NCI-H510A (cell line): ENCODE measurements at regions not wholly inside any gene's neighbourhood (a gene's known extent, or its start where the extent isn't known, plus 50 kb on each side); places are given as distances from the start of the nearest gene placed in this dataset.
"Not testable (repeated sequence)": the region's sequence is repeated elsewhere in the genome, so short reads cannot be mapped to it uniquely, and the experiment has no call there.

ENCODE experiments used
- DNase-seq: peaks from one replicate; lab custom pipeline; 2025; lab: John Stamatoyannopoulos, UW

DNA sequence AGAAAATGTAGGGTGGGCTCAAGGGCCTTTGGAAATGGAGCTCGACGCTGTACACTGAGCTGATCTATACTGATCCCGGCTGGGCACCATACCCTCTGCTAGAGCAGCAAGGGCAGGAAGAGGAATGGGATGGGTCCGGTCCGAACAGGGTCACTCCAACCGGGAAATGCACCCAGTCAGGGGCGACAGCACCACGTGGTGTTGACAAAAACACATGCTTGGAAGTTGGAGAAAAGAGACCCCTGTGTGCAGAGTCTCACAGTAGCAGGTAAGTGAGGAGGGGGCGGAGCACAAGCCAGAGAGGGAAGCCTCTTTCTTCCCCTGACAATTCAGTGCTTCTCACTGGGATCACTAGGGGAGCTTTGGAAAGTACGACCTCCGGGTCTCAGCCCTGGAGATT lies 84.1 kb upstream of the ASB18 start:
- no peak for DNase-seq

DNA sequence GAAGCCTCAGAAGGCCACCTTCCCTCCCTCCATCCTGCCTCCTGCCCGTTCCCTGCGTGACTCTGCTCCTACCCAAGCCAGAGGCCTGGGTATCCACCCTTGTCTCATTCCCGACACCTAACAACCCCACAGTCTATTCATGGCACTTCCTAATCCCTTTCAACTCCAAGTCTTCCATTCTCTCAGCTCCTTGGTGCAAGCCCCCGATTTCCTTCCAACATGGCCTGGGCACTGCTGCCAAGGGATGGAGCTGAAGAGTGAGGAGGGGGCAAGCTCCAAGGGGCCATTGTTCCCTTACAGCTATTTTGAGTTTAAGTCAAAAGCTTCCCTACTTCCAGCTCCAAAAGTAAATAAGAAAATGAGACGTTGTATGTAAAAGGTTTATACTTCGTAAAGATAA lies 84.8 kb upstream of the ASB18 start:
- DNase-seq = no peak

DNA sequence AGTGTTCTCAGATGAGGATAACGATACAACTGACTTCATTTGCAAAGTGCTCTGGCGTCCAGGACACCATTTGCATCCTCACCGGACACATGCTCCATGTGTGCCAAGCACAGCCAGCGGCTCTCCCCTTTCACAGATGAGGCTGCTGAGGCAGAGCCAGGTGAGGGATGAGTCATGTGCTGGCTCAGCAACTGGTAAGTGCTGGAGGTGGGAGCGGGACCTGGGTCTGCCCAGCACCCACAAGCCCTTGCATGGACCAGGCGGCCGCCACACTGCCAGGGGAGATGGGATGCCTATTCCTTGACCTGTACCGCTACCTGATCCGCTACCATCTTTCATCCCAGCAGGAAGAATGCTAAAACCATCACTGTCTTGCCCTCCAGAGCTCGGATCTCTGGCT lies 86.2 kb upstream of the ASB18 start:
- DNase-seq = no peak

DNA sequence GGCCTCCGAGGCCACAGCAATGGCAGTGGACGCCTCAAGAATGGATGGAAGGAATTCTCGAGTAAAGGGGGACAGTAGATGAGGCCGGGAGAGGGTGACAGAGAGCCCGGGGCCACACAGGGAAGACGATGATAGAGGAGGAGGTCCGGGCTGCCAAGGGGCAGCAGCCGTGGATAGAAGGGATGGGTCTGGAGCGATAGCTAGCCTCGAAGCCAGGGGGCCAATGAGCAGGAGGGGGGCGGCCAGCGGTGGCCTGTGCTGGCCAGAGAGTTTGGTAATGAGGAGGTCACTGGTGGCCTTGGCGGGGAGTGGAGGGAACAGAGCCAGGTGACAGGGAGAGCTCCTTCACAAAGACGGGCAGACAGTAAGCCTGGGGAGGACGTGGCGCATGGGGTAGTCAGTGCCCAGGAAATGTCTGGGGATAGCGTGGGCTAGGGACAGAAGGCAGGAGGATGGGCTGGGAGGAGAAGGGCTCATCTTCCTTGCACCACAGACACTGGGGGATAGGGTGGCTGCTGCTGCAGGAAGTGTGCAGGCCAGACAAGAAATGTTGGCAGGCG lies 87.8 kb upstream of the ASB18 start:
- DNase-seq = no peak

DNA sequence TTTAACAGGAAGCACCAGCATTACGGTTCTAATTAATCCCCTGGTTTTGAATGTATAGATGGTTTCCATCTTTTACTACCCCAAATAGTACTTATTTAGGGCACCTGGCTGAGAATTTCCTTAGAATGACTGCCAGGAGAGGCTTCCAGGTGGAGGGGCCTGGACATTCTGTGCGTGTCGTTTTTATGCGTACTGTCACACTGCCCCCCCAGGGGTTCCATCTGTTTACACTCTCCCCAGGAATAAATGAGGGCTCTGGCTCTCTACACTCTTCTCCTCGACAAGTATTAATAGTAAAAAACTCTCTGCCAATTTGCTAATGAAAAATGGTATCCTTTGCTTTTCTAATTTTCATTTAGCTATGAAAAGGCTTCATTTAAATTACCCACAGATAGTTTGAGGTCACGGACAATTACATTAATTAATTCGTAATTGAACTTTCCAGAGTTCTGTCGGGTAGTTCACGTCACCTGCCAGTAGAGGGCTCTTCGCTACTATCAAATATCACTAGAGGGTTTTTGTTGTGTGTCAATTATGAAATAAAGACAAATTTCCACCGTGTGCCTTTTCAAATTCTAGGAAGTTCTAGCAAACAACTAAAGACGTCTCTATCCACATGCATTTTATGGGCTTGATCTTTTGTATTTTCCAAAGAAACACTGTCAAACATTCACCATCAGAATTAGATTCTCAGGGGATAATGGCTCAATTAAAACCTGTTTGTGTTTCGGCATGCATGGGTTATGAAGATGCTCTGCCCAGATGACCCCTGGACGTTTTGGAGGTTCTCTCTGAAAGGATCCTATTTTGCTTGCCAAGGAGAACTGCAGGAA lies 88.8 kb upstream of the ASB18 start:
- no peak for DNase-seq

DNA sequence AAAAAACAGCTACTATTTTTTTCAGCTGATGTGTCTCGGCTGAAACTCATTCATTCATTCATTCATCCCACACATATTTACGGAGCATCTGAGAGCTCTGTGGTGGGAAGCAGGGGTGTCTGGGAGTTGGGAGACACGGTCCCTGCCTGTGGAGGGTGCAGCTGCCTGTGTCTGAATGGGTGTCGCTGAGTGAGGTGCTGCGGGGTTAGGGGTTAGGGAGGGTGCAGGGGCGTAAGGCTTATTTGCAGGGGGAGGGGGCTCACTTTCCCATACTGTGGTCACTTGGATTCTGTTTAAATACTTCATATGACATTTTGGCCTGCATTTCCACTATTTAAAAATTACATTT lies 89.4 kb upstream of the ASB18 start:
- DNase-seq = no peak

DNA sequence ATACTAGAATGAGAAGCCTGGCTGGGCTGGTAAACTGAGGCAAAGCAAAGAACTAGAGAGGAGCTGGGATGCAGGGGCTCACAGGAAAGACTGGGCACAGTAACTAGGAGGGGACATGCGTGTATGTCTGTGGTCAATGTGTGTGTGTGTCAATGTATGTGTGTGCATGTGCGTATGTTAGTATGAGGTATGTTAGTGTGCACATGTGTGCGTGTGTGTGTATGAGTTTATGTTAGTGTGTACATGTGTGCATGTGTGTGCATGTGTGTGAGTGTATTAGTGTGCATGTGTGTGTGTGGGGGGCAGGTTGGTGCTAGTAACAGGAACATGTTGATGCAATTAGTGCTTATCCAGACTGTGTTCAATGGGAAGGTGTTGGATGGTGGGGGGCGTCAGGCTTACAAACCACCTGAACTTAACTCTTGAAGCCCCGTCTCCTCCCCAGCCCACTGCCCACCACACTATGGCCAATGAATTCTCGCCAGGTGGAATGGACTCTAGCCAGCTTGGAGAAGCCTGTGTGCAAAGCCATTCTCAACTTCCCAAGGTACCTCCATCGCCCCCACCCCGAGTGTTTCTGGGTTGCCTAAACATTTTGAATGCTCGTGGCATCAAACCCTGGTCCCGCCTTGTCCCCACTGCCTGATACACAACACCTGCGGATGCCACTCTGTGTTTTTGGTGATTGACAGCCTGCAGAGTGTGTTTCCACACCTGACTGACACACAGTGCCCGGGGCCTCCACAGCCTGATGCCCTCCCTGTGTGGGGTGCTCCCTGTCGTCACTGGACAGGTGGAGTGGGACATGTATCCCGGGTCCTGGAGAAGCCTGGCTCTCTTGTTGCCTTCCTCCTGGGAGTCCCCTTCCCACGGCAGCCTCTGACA lies 90.1 kb upstream of the ASB18 start:
- DNase-seq = no peak

DNA sequence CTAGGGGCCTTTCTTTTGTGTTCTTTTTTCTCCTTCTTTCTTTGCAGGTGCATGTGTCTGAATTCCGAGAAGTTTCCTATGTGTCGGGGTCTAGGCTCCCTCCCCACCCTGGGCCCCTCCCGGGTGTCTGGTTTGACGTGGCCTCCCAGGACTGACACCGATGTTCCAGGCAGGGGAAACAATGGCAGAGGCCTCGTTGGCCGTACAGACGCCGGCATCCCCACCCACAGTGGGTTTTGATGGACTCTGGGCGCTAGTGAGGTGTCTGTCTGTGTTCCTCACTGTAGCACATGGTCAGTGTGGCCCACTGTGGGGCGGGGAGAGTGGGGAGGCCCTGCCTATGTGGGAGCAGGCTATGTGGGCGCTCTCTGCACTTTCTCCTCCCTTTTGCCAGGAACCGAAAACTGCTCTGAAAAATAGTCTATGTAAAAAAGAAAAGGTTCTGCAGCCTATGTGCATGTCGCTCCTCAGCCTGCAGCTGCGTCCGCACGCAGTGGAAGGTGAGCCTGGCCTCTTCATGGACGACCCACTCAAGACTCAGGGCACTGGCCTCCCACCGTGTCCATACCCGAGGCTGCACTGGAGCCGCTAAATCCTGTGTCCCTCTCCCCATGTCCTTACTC lies 90.9 kb upstream of the ASB18 start:
- no peak for DNase-seq

DNA sequence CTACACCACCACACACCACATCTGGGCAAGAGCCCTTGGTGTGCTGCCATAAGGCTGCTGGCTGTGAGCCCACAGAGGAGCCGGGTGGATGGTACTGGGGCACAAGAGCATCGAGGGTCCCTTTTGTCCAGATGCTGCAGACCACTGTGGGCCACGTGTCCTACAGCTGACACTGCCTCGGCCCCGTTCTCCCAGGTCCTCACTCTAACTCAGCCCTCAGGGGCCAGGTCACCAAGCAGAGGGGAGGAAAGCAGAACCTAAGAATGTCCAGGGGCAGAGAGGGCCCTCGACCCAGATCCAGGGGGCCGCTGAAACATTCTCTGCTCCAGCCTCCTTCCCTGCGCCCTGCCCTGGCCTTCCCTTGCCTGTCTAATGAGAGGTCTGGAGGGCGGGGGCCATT lies 91.7 kb upstream of the ASB18 start:
- no peak for DNase-seq

DNA sequence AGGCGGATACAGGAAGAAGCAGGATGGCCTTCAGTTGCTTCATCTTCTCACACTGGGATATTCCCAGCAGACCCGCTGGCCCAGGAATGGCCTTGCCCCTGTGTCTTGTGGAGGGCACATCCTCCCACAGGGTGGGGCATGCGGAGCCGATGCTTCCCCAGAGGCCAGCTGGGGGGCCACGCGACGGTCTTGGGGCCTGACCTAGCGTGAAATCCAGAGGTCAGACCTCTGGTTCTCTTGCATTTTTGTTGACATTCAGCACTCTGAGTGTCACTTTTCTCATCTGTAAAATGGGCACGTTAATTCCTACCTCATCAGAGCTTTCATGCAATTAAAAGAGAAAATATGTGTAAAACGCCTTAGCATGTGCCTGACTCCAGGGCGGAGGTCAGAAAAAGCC lies 92.1 kb upstream of the ASB18 start:
- DNase-seq = not testable (repeated sequence)

DNA sequence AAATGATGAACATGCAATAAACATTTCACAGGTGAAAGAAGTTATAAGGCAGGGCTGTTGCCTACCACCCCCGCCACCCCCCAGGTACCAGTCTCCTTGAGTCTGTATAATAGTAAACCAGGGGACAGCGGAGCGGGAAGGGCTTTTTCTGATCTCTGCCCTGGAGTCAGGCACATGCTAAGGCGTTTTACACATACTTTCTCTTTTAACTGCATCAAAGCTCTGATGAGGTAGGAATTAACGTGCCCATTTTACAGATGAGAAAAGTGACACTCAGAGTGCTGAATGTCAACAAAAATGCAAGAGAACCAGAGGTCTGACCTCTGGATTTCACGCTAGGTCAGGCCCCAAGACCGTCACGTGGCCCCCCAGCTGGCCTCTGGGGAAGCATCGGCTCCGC lies 94.3 kb upstream of the ASB18 start:
- DNase-seq = not testable (repeated sequence)

DNA sequence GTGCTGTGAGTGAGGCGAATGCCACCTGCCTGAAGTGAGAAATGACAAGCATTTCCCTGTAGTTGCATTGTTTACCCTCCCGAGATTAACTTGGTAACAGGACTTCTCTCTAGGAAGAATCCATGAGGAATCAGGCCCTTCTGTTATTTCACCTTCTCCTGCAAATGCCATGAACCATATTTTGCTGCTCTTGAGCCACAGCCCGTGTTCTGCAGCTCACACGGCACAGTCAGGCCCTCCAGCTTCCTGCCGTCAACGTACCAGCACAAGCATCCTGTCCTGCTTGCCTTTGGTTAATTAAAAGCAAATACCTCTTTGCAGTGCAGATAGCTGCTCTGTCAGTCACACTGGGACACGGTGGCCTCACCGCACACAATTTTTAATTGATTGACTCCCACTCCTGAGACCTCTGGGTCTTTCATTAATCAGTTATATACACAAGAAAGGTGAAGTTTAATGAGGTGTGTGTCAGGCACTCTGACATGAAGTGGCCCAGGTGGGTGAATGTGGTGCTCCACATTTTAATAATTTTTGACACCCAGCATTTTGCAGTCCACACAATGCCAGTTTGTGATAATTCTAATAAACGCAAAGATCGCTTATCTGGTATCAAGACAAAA lies 95.3 kb upstream of the ASB18 start:
- DNase-seq = no peak

DNA sequence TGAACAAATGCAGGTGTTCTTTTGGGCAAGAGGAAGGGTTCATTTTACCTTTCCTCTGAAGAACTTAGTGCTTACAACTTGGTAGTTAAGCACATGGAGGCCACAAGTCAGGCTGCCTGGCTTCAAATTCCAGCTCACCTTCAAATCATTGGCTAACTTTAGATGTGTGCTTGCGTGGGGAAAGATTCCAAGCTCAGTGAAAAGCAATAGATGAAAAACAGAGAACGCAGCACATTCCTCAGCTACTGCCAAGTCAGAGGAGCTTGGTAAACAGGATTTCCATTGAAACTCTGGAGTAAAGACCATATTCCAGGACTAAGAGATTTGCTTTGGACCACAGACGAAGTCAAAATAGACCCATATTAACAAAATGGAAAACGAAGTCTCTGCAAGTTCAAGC lies 96.3 kb upstream of the ASB18 start:
- DNase-seq = no peak

DNA sequence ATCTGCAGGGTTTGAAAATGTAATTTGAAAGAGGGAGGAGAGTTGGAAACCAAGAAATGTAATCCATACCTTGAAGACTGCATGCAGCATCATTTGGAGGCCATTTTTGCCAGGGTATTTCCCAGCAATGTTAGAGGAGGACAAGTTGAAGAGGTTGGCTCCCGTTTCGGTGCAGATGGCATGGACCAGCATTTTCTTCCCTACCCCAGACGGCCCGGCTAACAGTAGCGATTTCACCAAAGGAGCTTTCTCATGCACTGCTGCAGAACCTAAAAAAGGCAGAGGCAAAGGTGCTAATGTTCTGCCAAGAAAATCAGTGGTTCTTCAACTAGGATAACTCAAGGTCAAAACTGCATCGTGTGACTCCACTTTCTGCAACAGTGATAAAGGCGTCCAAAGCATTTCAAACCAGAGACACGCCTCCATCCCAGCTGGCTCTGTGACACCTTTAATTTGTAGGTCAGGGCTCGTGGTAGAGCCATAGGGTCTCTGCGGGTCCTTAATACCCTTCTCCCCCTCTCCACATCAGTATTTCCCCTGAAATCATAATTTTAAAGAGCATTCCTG lies 99.6 kb upstream of the ASB18 start:
- DNase-seq = no peak

DNA sequence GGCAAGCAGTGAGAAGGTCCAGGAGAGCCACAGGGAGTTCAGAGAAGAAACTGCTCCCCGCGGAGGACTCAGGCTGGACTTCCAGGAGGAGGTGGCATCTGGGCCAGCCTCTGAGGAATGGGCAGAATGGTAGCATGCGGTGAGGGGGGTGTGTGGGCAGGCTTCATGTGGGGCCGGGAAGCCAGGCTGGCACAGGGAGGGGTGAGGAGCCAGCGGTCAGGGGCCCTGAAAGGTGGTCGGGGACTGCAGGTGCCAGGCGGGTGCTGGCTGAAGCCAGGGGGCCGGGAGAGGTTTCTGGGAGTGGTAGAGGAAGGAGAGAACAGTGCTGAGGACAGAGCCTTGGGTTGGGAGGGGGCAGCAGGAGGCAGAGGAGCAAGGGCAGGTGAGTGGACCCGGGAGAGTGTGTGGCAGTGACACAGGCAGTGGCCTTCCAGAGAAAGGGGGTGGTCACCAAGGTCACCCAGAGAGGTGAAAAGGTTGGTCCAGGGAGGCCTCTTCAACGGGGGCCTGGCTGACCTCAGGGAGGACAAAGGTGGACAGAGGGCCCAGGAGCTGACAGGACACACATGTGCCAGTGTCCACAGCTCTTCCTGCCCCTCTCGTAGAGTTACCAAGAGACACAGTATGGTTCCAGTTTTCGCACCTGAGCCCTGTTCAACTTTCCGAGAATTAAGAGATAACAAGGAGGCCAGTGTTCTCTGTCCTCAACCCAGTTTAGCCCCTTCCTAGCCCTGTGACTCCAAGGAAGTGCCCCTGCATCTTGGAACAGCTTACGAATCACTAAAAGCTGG lies 101.2 kb upstream of the ASB18 start:
- DNase-seq = no peak

DNA sequence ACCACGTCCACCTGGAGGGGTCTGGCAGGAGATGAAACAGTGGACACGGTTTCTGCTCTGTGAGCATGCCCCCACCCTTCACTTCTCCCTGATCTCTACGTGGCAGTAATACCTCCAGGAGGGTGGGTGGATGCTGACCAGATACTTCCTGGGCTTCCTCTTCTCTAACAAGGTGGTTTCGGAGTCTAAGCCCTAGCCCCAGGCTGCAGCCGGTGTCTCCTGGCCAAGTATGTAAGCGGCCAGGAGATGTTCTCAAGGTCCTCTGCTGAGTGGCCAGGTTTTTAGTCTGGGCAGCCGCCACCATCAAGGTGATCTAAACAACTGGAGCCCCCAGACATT lies 101.8 kb upstream of the ASB18 start:
- DNase-seq = no peak

DNA sequence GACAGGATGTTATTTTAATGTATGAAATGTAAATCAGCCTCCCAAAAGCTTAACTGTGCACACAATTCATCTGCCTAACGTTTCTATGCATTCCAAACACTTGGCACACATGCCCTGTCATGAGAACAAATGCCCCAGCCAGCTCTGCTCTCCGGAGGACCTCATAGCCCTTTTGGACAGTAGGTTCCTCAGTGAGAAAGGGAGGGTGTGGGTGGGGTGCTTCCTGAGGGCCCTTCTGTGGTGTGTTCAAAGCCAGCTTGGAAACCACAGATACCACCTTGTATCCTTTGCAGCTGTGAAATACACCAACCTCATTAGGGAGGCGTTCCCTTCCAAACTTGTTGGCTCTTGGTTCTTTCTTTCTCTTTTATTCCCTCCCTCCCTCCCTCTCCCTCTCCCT lies 102.2 kb upstream of the ASB18 start:
- no peak for DNase-seq

DNA sequence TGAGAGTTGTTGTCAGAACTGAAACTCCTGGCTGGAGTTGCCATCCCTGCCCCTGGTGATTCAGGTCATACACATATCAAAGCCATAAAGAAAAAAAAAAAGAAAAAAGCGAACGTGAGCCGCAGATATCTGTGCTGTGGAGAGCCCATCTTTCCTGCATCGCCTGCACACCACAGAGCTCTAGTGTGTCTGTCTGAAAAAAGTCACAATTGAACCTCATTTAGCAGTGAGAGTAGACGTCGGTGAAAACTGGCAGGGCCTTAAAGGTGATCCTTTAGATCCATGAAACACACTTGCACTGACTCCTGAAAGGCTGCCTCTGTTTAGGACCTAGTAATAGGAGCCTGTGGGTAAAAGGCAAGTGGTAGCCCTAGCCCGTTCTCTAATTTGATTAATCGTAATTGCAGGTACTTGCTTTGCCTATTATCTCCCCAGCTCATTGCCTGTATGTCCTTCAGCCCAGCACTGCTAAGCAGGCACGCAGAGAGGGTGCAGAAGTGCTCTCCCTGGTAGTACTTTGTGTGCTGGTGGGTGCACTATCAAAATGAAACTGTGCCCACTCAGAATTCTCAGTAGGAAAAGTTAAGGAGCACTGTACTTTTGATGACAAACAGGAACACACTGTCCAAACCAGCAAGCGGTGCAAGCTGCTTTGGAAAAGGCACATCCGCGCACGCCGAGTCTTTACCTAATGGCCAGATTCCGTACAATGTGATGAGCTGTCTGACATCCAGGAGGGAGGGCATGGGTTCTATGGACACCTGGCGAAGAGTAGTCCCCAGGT lies 103.5 kb upstream of the ASB18 start:
- DNase-seq = no peak

DNA sequence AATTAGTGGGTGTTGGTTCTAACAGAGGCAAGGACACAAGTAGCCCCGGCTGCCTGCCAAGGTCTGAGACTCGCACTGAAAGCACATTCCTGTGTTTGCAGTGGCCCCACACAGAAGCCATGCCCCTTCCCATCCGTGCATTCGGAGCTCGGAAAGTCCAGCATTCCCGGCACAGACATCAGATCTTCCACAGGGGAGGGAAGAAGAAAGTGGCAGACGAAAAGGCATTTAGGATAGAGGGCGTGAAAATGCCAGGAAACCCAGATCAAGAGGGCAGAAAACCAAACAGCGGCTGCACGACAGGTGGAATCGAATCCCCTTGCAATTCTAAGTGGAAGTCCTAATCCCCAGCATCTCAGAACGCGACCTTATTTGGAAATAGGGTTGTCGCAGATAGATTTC lies 105.5 kb upstream of the ASB18 start:
- DNase-seq = no peak

DNA sequence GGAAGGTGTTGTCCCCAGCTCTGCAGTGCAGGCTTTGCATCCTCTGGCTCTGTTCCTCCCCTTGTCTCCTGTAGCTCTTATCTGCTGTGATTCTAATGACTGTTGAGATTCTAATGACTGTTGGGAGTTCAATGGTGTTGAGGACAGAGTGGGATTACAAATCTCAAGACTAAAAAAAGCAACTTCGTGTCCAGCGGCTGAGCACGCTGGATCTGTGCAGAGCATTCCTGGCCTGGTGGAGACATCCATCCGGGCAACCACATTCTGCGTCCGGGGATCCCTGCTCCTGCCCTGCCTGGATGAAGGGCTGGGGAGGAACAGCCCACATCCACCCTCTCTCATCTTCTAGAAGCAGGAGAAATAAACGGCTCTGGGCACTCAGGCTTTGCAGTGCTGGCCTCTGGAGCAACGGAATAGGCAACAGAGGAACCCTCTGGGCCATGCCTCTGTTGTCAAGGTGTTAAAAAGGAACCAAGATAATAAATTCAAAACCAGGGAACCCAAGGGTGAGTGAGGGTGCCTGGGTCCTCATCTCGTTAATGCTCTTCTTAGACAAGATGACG lies 106.7 kb upstream of the ASB18 start:
- DNase-seq = no peak
